K562 (cell line): ENCODE measurements at regions not wholly inside any gene's neighbourhood (a gene's known extent, or its start where the extent isn't known, plus 50 kb on each side); places are given as distances from the start of the nearest gene placed in this dataset.
A peak's percentile ranks its signal among the peaks of the same experiment; 100 is the strongest.

Source experiments
- ATAC-seq: fragments of 200-7000 bp; cut with Tn5 transposase; 3 replicates; pipeline ENCODE4 v1.9.1; 2020; ENCODE audit warnings: moderate library complexity
- BruUV-seq: library from RNA; stranded (reverse); fragments of 400-500 nt; replicated peaks from 2 replicates; lab custom pipeline; 2021; lab: Mats Ljungman, UMichigan
- CTCF ChIA-PET: fragments of 300-600 bp; formaldehyde crosslinking; extraction: SDS; loops from one replicate; lab custom pipeline; 2021; ENCODE audit warnings: low intra/inter-chr PET ratio; lab: Yijun Ruan, JAX
- POLR2A ChIA-PET: fragments of 300-600, 350-650 bp; sonication (Branson Sonifier 250); formaldehyde crosslinking; extraction: SDS; loops from one replicate; lab custom pipeline; 2021; ENCODE audit warnings: antibody characterized with exemption, inconsistent platforms; lab: Yijun Ruan, JAX
- DNase-seq, 4 experiments: peaks; one replicate each; pipeline versions ENCODE4 v3.0.0 to v3.0.0-alpha.2; 2011 to 2018; ENCODE audit warnings: low spot score in 3 of 4, mixed read lengths in 3 of 4; ENCODE audit errors: extremely low read depth in 1 of 4
- FAIRE-seq: peaks from 2 replicates; lab custom pipeline; 2011; peaks lifted over from hg19 to GRCh38; lab: Jason Lieb, UNC
- H2AFZ ChIP-seq: 2 replicates; pipeline ENCODE4 v1.6.0; 2011; ENCODE audit warnings: low read depth, low read length, control low read depth, inconsistent platforms
- H3K27ac ChIP-seq: fragments of 200-600 bp; 3 replicates; pipeline ENCODE4 v1.8.0; 2011; ENCODE audit warnings: low read depth, mild to moderate bottlenecking, control low read depth, inconsistent platforms, low read length, moderate library complexity, mixed read lengths; ENCODE audit errors: extremely low read depth
- H3K27me3 ChIP-seq, 2 experiments: fragments of 300-600 bp in 1 of 2; 2 replicates in 1 of 2; 3 replicates in 1 of 2; pipeline versions ENCODE4 v1.6.0 to v1.8.0; 2011; ENCODE audit warnings: inconsistent platforms in 2 of 2, low read length in 2 of 2, mild to moderate bottlenecking in 1 of 2, mixed read lengths in 1 of 2, moderate library complexity in 1 of 2; ENCODE audit not compliant: control insufficient read depth in 2 of 2, insufficient read depth in 2 of 2
- H3K36me3 ChIP-seq: fragments of 300-600 bp; 3 replicates; pipeline ENCODE4 v1.8.0; 2011; ENCODE audit warnings: mild to moderate bottlenecking, low read length, inconsistent platforms; ENCODE audit not compliant: control insufficient read depth, insufficient read depth
- H3K4me1 ChIP-seq, 2 experiments: fragments of 200-600 bp in 1 of 2; replicated peaks in 1 of 2; 2 replicates in 1 of 2; 3 replicates in 1 of 2; pipeline versions ENCODE4 v1.5.1 to v1.8.0; 2011; ENCODE audit warnings: inconsistent platforms in 2 of 2, low read length in 2 of 2, mild to moderate bottlenecking in 1 of 2, mixed read lengths in 1 of 2, moderate library complexity in 1 of 2; ENCODE audit not compliant: control insufficient read depth in 2 of 2, insufficient read depth in 2 of 2
- H3K4me2 ChIP-seq: 2 replicates; pipeline ENCODE4 v1.6.1; 2011; ENCODE audit warnings: low read length, control low read depth, inconsistent platforms, mixed read lengths; ENCODE audit not compliant: insufficient read depth
- H3K4me3 ChIP-seq: fragments of 200-600 bp; sonication (generic), shearing (Covaris generic); 2 replicates; pipeline ENCODE4 v1.5.1; 2016; ENCODE audit warnings: control low read depth, inconsistent platforms
- H3K79me2 ChIP-seq: fragments of 200-600 bp; 3 replicates; pipeline ENCODE4 v1.8.0; 2011; ENCODE audit warnings: low read length, inconsistent platforms; ENCODE audit not compliant: control insufficient read depth, insufficient read depth
- H3K9ac ChIP-seq, 2 experiments: 2 replicates each; pipeline versions ENCODE4 v1.6.0 to v1.6.1; 2011; ENCODE audit warnings: low read depth in 2 of 2, low read length in 2 of 2, control low read depth in 1 of 2, inconsistent platforms in 1 of 2, mild to moderate bottlenecking in 1 of 2, mixed read lengths in 1 of 2; ENCODE audit not compliant: insufficient read depth in 1 of 2
- H3K9me1 ChIP-seq: one replicate; pipeline ENCODE4 v1.6.0; 2011; ENCODE audit warnings: inconsistent platforms, mild to moderate bottlenecking, low read length, moderate library complexity; ENCODE audit not compliant: control insufficient read depth, insufficient read depth
- H3K9me3 ChIP-seq: replicated peaks from 2 replicates; pipeline ENCODE4 v1.5.1; 2011; ENCODE audit warnings: low read depth, low read length, inconsistent platforms; ENCODE audit not compliant: control insufficient read depth, insufficient read depth
- H4K20me1 ChIP-seq: replicated peaks from 2 replicates; pipeline ENCODE4 v1.6.1; 2011; ENCODE audit warnings: low read length, inconsistent platforms, mixed read lengths; ENCODE audit not compliant: control insufficient read depth, insufficient read depth
- GATAD2B ChIP-seq: fragments of 450-650 bp; IDR thresholded peaks from 2 replicates; pipeline ENCODE4 v1.6.1; 2017; ENCODE audit warnings: mild to moderate bottlenecking, borderline replicate concordance
- HMG20B ChIP-seq: fragments of 250-450 bp; sonication (Bioruptor Pico); IDR thresholded peaks from 2 replicates; pipeline ENCODE4 v1.5.0; 2021; ENCODE audit warnings: mild to moderate bottlenecking
- RBM22 ChIP-seq: fragments of 200-400 bp; formaldehyde crosslinking; IDR thresholded peaks from 2 replicates; pipeline ENCODE4 v1.6.1; 2018; ENCODE audit warnings: low read length, low read depth; ENCODE audit not compliant: poor library complexity, severe bottlenecking
- RBM34 ChIP-seq: fragments of 200-400 bp; formaldehyde crosslinking; IDR thresholded peaks from 2 replicates; pipeline ENCODE4 v1.6.1; 2018; ENCODE audit warnings: low read length, borderline replicate concordance; ENCODE audit not compliant: insufficient read depth
- STAT6 ChIP-seq: sonication (generic); formaldehyde crosslinking; IDR thresholded peaks from 2 replicates; pipeline ENCODE4 v1.8.1; 2023; ENCODE audit warnings: mild to moderate bottlenecking, missing genetic modification reagents
- TEAD1 ChIP-seq, 2 experiments: fragments of 450-650 bp in 1 of 2; sonication (generic) in 1 of 2; formaldehyde crosslinking; IDR thresholded peaks; 2 replicates each; pipeline versions ENCODE4 v1.4.0 to v1.8.0; 2020 to 2022; ENCODE audit warnings: mild to moderate bottlenecking in 2 of 2, missing genetic modification reagents in 1 of 2
- XRCC4 ChIP-seq: IDR thresholded peaks from one replicate; pipeline ENCODE4 v1.6.1; 2011; ENCODE audit not compliant: insufficient read depth, insufficient read length; ENCODE audit errors: extremely low read depth
- ZBTB5 ChIP-seq: fragments of 450-650 bp; IDR thresholded peaks from 2 replicates; pipeline ENCODE4 v1.6.1; 2017; ENCODE audit warnings: antibody characterized with exemption
- ZNF121 ChIP-seq: sonication (generic); formaldehyde crosslinking; conservative IDR thresholded peaks from 2 replicates; pipeline ENCODE4 v1.8.0; 2022; ENCODE audit warnings: missing genetic modification reagents
- ZNF239 ChIP-seq: fragments of 250-450 bp; sonication (Bioruptor Pico); IDR thresholded peaks from 2 replicates; pipeline ENCODE4 v1.4.0; 2020; ENCODE audit warnings: mild to moderate bottlenecking
- ZNF717 ChIP-seq: fragments of 250-450 bp; sonication (Bioruptor Pico); IDR thresholded peaks from 2 replicates; pipeline ENCODE4 v1.5.0; 2021
- WGBS: fragments of 100-300 bp; shearing (Covaris generic); methylation state at CpG from one replicate; pipeline ENCODE4 v1.1.6; 2016; ENCODE audit warnings: low coverage, mixed read lengths; ENCODE audit not compliant: insufficient coverage; ENCODE audit errors: missing lambda C conversion rate; 5-methylcytosine and 5-hydroxymethylcytosine counted together
- in situ Hi-C: fragments of 300-500 bp; cut with MboI; formaldehyde crosslinking; loops from 4 replicates; pipeline ENCODE4 v1.15.0; 2018; ENCODE audit warnings: inconsistent platforms, mixed read lengths
- intact Hi-C: fragments of 100-400 bp; cut with micrococcal nuclease; formaldehyde crosslinking; loops from 2 replicates; pipeline ENCODE4 v1.14.2; 2022

- 33% methylated on average over 8 of the region's 9 CpGs for WGBS
- ChIA-PET POLR2A (interaction anchor here (2.1 kb wide), 1 partner anchor 8 kb away, joined by 5 read pairs; no protein-coding TSS in a partner anchor), CTCF (interaction anchor here (1.0 kb wide), 1 partner anchor 212 kb away, joined by 3 read pairs; no protein-coding TSS in a partner anchor)
- Histone ChIP-seq H4K20me1 (no peaks in the 10 kb centered on the region), H3K27me3 (peaks cover 13 to 18% of the 10 kb centered on the region in 2 experiments; a peak in 4 of 5 replicates), H3K27ac (no peak overlapping the region), H3K36me3 (no peaks in the 10 kb centered on the region), H2AFZ (no peak overlapping the region), H3K4me1 (peaks cover 0 to 5% of the 10 kb centered on the region in 2 experiments; a peak in 1 of 5 replicates), H3K4me2 (no peak overlapping the region), H3K9me3 (no peaks in the 10 kb centered on the region), H3K9me1 (no peaks in the 10 kb centered on the region), H3K79me2 (no peaks in the 10 kb centered on the region), H3K4me3 (no peak overlapping the region), H3K9ac (0 out of 4 replicates have a peak overlapping the region, but pooled peaks of 1 of the 2 experiments have one; percentile 2)
- BruUV-seq, result no TSS peak
- in situ Hi-C loops, result no loop called here
- DNase-seq (no peak), FAIRE-seq (no peak), ATAC-seq (no peak)
- no peak for TF ChIP-seq ZNF239 (CRISPR knock-in tag)
- TF ChIP-seq XRCC4, result no peak
- no peak for TF ChIP-seq TEAD1 (CRISPR knock-in tag; IDR thresholded peaks at IDR 0.05)
- TF ChIP-seq RBM22, result no peak
- no peak for TF ChIP-seq GATAD2B
- TF ChIP-seq HMG20B, result no peak
- TF ChIP-seq RBM34, result no peak
- TF ChIP-seq ZNF717 (CRISPR knock-in tag), result no peak
- TF ChIP-seq ZNF121 (CRISPR knock-in tag), result no peak
- TF ChIP-seq ZBTB5, result no peak
- no peak for TF ChIP-seq STAT6
- intact Hi-C loops, result loop anchor here (1.0 to 10.0 kb wide), 6 partner anchors 57 to 969 kb away; no protein-coding TSS in a partner anchor
These were observed 169.2 kb upstream of the NCK2 start for GRCh38 chr2:105575499-105576025.
